Activated T-cell treated with anti-CD3 and anti-CD28 coated beads for 24 hours (primary cell): ENCODE measurements at regions not wholly inside any gene's neighbourhood (a gene's known extent, or its start where the extent isn't known, plus 50 kb on each side); places are given as distances from the start of the nearest gene placed in this dataset.
"Not testable (repeated sequence)": the region's sequence is repeated elsewhere in the genome, so short reads cannot be mapped to it uniquely, and the experiment has no call there.

Source experiments
- DNase-seq: peaks from one replicate; pipeline ENCODE4 v3.0.0-alpha.2; 2020; ENCODE audit warnings: low read depth

- DNase-seq = no peak
Measured at GRCh38 chr3:187473778-187474406, 105.7 kb downstream of the RTP4 start.

- DNase-seq = not testable (repeated sequence)
Measured at GRCh38 chr3:187466306-187466705, 98.1 kb downstream of the RTP4 start.

- no peak for DNase-seq
Measured at GRCh38 chr3:187465503-187465902, 97.3 kb downstream of the RTP4 start.

- DNase-seq = no peak
Measured at GRCh38 chr3:187464682-187465081, 96.5 kb downstream of the RTP4 start.

- DNase-seq = no peak
Measured at GRCh38 chr3:187458921-187459320, 90.7 kb downstream of the RTP4 start.

- no peak for DNase-seq
Measured at GRCh38 chr3:187458383-187458782, 90.2 kb downstream of the RTP4 start.

GRCh38 chr3:187456250-187456649, 88.1 kb downstream of the RTP4 start:
- DNase-seq = no peak

GRCh38 chr3:187454085-187454815, 86.1 kb downstream of the RTP4 start:
- no peak for DNase-seq

- no peak for DNase-seq
Measured at GRCh38 chr3:187450431-187451190, 82.4 kb downstream of the RTP4 start.

- DNase-seq = no peak
Measured at GRCh38 chr3:187448674-187449073, 80.5 kb downstream of the RTP4 start.

GRCh38 chr3:187447737-187448136, 79.6 kb downstream of the RTP4 start:
- no peak for DNase-seq

- no peak for DNase-seq
Measured at GRCh38 chr3:187445356-187445755, 77.2 kb downstream of the RTP4 start.

GRCh38 chr3:187434524-187434923, 66.3 kb downstream of the RTP4 start:
- DNase-seq = no peak

- no peak for DNase-seq
Measured at GRCh38 chr3:187430576-187430975, 62.4 kb downstream of the RTP4 start.
